Neuronal stem cell (in vitro differentiated cells): ENCODE measurements at regions not wholly inside any gene's neighbourhood (a gene's known extent, or its start where the extent isn't known, plus 50 kb on each side); places are given as distances from the start of the nearest gene placed in this dataset.

Source experiments
- DNase-seq: peaks from one replicate; pipeline ENCODE4 v3.0.0-alpha.2; 2013; ENCODE audit warnings: low spot score
- H2AFZ ChIP-seq: one replicate; pipeline ENCODE4 v1.6.1; 2013; ENCODE audit warnings: mild to moderate bottlenecking, low read length, inconsistent platforms
- H2AK5ac ChIP-seq: 2 replicates; pipeline ENCODE4 v1.6.1; 2013; ENCODE audit warnings: low read depth, mild to moderate bottlenecking, inconsistent platforms, low read length, moderate library complexity, mixed read lengths
- H2BK120ac ChIP-seq: 2 replicates; pipeline ENCODE4 v1.6.1; 2013; ENCODE audit warnings: low read depth, mild to moderate bottlenecking, inconsistent platforms, low read length, moderate library complexity, mixed read lengths
- H2BK12ac ChIP-seq: one replicate; pipeline ENCODE4 v1.6.1; 2013; ENCODE audit warnings: low read length, inconsistent platforms
- H2BK15ac ChIP-seq: 2 replicates; pipeline ENCODE4 v1.6.1; 2013; ENCODE audit warnings: mild to moderate bottlenecking, low read length, inconsistent platforms, mixed read lengths
- H2BK5ac ChIP-seq: one replicate; pipeline ENCODE4 v1.6.1; 2013; ENCODE audit warnings: inconsistent platforms, mild to moderate bottlenecking, low read length, moderate library complexity
- H3K14ac ChIP-seq: one replicate; pipeline ENCODE4 v1.6.1; 2013; ENCODE audit warnings: low read length, inconsistent platforms
- H3K18ac ChIP-seq: 2 replicates; pipeline ENCODE4 v1.6.1; 2013; ENCODE audit warnings: low read length, inconsistent platforms
- H3K23ac ChIP-seq: 2 replicates; pipeline ENCODE4 v1.6.1; 2013; ENCODE audit warnings: low read depth, mild to moderate bottlenecking, mixed read lengths, low read length, inconsistent platforms; ENCODE audit not compliant: poor library complexity
- H3K27ac ChIP-seq: replicated peaks from 3 replicates; pipeline ENCODE4 v1.5.1; 2013; ENCODE audit warnings: low read length, inconsistent platforms
- H3K27me3 ChIP-seq, 3 experiments: 2 replicates each; pipeline ENCODE4 v1.6.1; 2013; ENCODE audit warnings: low read length in 3 of 3, mild to moderate bottlenecking in 2 of 3, inconsistent platforms in 1 of 3, low read depth in 1 of 3, mixed read lengths in 1 of 3, moderate library complexity in 1 of 3; ENCODE audit not compliant: control insufficient read depth in 3 of 3, insufficient read depth in 3 of 3
- H3K36me3 ChIP-seq, 2 donors: replicated peaks in 1 of 2; 2 replicates each; pipeline ENCODE4 v1.6.1; 2013; ENCODE audit warnings: low read length in 2 of 2; ENCODE audit not compliant: control insufficient read depth in 2 of 2, insufficient read depth in 2 of 2
- H3K4ac ChIP-seq: 2 replicates; pipeline ENCODE4 v1.6.1; 2013; ENCODE audit warnings: inconsistent platforms, mild to moderate bottlenecking, low read length, moderate library complexity
- H3K4me1 ChIP-seq, 2 donors: 1 replicate in 1 of 2; 2 replicates in 1 of 2; pipeline ENCODE4 v1.6.1; 2013; ENCODE audit warnings: low read length in 2 of 2, low read depth in 1 of 2; ENCODE audit not compliant: control insufficient read depth in 2 of 2, insufficient read depth in 1 of 2
- H3K4me2 ChIP-seq: one replicate; pipeline ENCODE4 v1.6.1; 2013; ENCODE audit warnings: mild to moderate bottlenecking, low read length, inconsistent platforms; ENCODE audit not compliant: insufficient read depth, poor library complexity, severe bottlenecking
- H3K4me3 ChIP-seq, 2 donors: 2 replicates each; pipeline ENCODE4 v1.5.1; 2013; ENCODE audit warnings: low read length in 2 of 2, mild to moderate bottlenecking in 2 of 2, inconsistent platforms in 1 of 2, moderate library complexity in 1 of 2
- H3K79me1 ChIP-seq: one replicate; pipeline ENCODE4 v1.6.1; 2013; ENCODE audit warnings: low read depth, mild to moderate bottlenecking, inconsistent platforms, low read length, moderate library complexity
- H3K9ac ChIP-seq: one replicate; pipeline ENCODE4 v1.6.1; 2013; ENCODE audit warnings: mild to moderate bottlenecking, low read depth, low read length, inconsistent platforms; ENCODE audit not compliant: poor library complexity
- H3K9me3 ChIP-seq, 2 donors: replicated peaks in 1 of 2; 2 replicates each; pipeline versions ENCODE3 to v1.6.1; 2013; ENCODE audit warnings: low read length in 2 of 2, mild to moderate bottlenecking in 2 of 2, inconsistent platforms in 1 of 2, low read depth in 1 of 2, mixed read lengths in 1 of 2, moderate library complexity in 1 of 2; ENCODE audit not compliant: control insufficient read depth in 2 of 2, insufficient read depth in 1 of 2
- H4K8ac ChIP-seq: one replicate; pipeline ENCODE4 v1.6.1; 2013; ENCODE audit warnings: low read depth, mild to moderate bottlenecking, inconsistent platforms, low read length, moderate library complexity
- H4K91ac ChIP-seq: one replicate; pipeline ENCODE4 v1.6.1; 2013; ENCODE audit warnings: low read length, low read depth, mild to moderate bottlenecking, inconsistent platforms; ENCODE audit not compliant: poor library complexity
- WGBS, 2 donors: extraction: QIAGEN DNeasy Blood & Tissue Kit; methylation state at CpG; one replicate each; pipeline ENCODE4 v1.1.7; 2013; ENCODE audit warnings: missing lambda C conversion rate in 2 of 2, mixed read lengths in 1 of 2; ENCODE audit not compliant: insufficient read length in 2 of 2, insufficient replicate concordance in 1 of 2; ENCODE audit errors: extremely low coverage in 2 of 2; 5-methylcytosine and 5-hydroxymethylcytosine counted together

DNA sequence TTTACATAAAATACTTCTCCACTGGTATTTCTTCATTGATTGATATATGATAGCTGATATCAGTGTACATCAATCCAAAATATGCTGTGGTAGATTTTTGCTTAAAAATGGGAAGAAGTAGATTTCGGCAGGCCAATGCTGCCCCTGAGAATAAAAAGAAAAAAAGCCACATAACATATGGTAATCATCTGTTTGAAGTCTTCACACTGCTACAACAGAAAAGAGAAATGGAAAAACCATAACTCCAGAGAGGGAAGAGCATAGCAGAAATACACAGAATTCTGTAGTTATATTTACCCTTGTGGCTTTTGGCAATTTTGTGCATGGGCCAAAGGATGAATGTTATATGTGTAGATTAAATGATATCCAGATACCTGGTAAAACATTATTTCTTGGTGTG, 143.1 kb upstream of the KCNMB2 start:
- Histone ChIP-seq H3K4me2 (no peak overlapping the region), H3K4me3 (no peak overlapping the region), H3K79me1 (no peaks in the 10 kb centered on the region), H3K27ac (no peak overlapping the region), H3K9ac (no peak overlapping the region), H3K27me3 (no peaks in the 10 kb centered on the region), H2AFZ (no peak overlapping the region), H3K23ac (no peak overlapping the region), H3K18ac (no peak overlapping the region), H4K8ac (no peak overlapping the region), H4K91ac (no peak overlapping the region), H2BK12ac (no peak overlapping the region), H3K4ac (no peak overlapping the region), H2BK5ac (no peak overlapping the region), H3K9me3 (no peaks in the 10 kb centered on the region), H2BK120ac (no peak overlapping the region), H2AK5ac (no peak overlapping the region), H3K36me3 (no peaks in the 10 kb centered on the region), H3K14ac (no peak overlapping the region), H2BK15ac (no peak overlapping the region), H3K4me1 (no peaks in the 10 kb centered on the region)
- WGBS, 2 donors, result no CpG with 5 or more reads among the region's 1 CpG
- DNase-seq, result no peak

DNA sequence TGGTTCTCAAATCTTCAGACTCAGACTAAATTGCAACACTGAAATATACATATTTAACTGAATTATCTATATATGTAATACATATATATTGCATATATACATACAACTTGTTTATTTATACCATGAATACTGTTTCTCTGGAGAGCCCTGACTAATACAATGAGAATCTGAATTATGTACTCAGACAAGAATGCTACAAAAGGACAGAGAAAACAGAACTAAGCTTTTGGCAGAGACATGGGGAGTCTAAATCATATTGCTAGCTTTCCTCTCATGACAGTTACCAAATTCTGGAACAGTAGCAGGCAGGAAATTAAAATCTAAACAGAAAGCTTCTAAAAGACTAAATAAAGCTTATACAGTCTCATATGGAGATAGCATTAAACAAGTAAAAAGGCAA, 142.4 kb upstream of the KCNMB2 start:
- H3K27ac ChIP-seq, result no peak overlapping the region

DNA sequence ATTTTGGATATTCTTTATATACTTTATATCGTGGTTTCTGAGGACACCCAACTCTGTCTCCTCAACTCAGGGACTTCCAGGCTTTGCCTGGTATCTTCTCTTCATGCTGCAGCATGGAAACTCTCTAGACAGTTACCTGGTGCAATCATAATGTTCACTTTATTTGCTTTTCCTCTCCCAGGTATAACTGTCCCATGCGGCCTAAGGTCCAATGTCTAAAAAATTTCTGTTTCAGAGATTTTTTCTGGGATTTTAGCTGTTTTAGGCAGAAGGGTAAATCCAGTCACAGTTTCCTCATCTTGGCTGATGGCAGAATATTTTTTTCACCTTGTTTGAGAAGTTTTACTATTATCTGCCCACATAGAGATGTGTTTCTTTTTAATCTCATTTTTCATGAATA, 139.9 kb upstream of the KCNMB2 start:
- H3K36me3 ChIP-seq, result no peaks in the 10 kb centered on the region
- no peak overlapping the region for H3K23ac ChIP-seq
- H4K91ac ChIP-seq, result no peak overlapping the region
- no peaks in the 10 kb centered on the region for H3K79me1 ChIP-seq
- H2BK12ac ChIP-seq, result no peak overlapping the region
- H3K4me1 ChIP-seq, result no peaks in the 10 kb centered on the region
- H3K9me3 ChIP-seq, result no peaks in the 10 kb centered on the region
- H3K4me2 ChIP-seq, result no peak overlapping the region
- H3K4ac ChIP-seq, result no peak overlapping the region
- no peak overlapping the region for H3K4me3 ChIP-seq
- H2BK5ac ChIP-seq, result no peak overlapping the region
- H2AK5ac ChIP-seq, result no peak overlapping the region
- no peaks in the 10 kb centered on the region for H3K27me3 ChIP-seq
- H2BK15ac ChIP-seq, result no peak overlapping the region
- H3K18ac ChIP-seq, result no peak overlapping the region
- H4K8ac ChIP-seq, result no peak overlapping the region
- no peak overlapping the region for H2AFZ ChIP-seq
- H2BK120ac ChIP-seq, result no peak overlapping the region
- WGBS, 2 donors, result no CpG with 5 or more reads among the region's 2 CpGs
- no peak for DNase-seq
- no peak overlapping the region for H3K9ac ChIP-seq
- no peak overlapping the region for H3K14ac ChIP-seq
- no peak overlapping the region for H3K27ac ChIP-seq

More for the DNA sequence above, 142.4 kb upstream of the KCNMB2 start:
- Histone ChIP-seq H3K18ac (no peak overlapping the region), H3K23ac (no peak overlapping the region), H3K9me3 (no peaks in the 10 kb centered on the region), H2BK5ac (no peak overlapping the region), H4K8ac (no peak overlapping the region), H2BK15ac (no peak overlapping the region), H3K4me3 (no peak overlapping the region), H3K27me3 (no peaks in the 10 kb centered on the region), H2BK12ac (no peak overlapping the region), H3K36me3 (no peaks in the 10 kb centered on the region), H2AK5ac (no peak overlapping the region), H3K9ac (no peak overlapping the region), H3K4ac (no peak overlapping the region), H3K4me2 (no peak overlapping the region), H2AFZ (no peak overlapping the region), H3K79me1 (no peaks in the 10 kb centered on the region), H3K14ac (no peak overlapping the region), H2BK120ac (no peak overlapping the region), H3K4me1 (no peaks in the 10 kb centered on the region), H4K91ac (no peak overlapping the region)
- DNase-seq, result no peak

DNA sequence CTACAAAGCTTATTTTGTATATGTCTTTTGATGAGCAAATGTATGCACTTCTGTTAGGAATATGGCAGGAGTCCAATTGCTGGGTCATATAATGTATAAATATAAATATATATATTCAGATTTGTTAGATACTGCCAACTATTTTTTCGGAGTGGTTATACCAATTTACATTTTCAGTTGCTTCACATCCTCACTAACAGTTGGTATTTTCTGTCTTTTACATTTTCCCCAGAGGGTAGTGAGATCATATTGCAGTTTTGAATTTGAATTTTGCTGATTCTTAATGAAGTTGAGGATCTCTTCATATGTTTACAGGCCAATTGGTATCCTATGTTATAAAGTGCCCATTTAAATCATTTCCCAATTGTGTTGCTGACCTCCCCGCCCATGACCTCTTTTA, 139.0 kb upstream of the KCNMB2 start:
- no peak overlapping the region for H4K91ac ChIP-seq
- H3K27me3 ChIP-seq, result no peaks in the 10 kb centered on the region
- H3K4me3 ChIP-seq, result no peak overlapping the region
- no peak overlapping the region for H2AK5ac ChIP-seq
- H3K4ac ChIP-seq, result no peak overlapping the region
- no peak overlapping the region for H2AFZ ChIP-seq
- H3K18ac ChIP-seq, result no peak overlapping the region
- H2BK5ac ChIP-seq, result no peak overlapping the region
- no peak for DNase-seq
- no peak overlapping the region for H3K23ac ChIP-seq
- no peak overlapping the region for H2BK12ac ChIP-seq
- no peak overlapping the region for H3K14ac ChIP-seq
- no CpG with 5 or more reads among the region's 2 CpGs for WGBS, 2 donors
- H3K4me1 ChIP-seq, result no peaks in the 10 kb centered on the region
- no peak overlapping the region for H3K27ac ChIP-seq
- no peak overlapping the region for H3K9ac ChIP-seq
- H3K36me3 ChIP-seq, result no peaks in the 10 kb centered on the region
- H3K79me1 ChIP-seq, result no peaks in the 10 kb centered on the region
- no peak overlapping the region for H2BK15ac ChIP-seq
- no peak overlapping the region for H4K8ac ChIP-seq
- H3K9me3 ChIP-seq, result no peaks in the 10 kb centered on the region
- H2BK120ac ChIP-seq, result no peak overlapping the region
- no peak overlapping the region for H3K4me2 ChIP-seq
